CD14-positive monocyte (primary cell): ENCODE measurements at regions not wholly inside any gene's neighbourhood (a gene's known extent, or its start where the extent isn't known, plus 50 kb on each side); places are given as distances from the start of the nearest gene placed in this dataset.

ENCODE experiments used
- DNase-seq, 3 donors: peaks; one replicate each; pipeline ENCODE4 v3.0.0-alpha.2; 2011 to 2022
- H2AFZ ChIP-seq: 2 replicates; pipeline ENCODE4 v1.6.0; 2012; ENCODE audit warnings: mild to moderate bottlenecking, low read depth, low read length, inconsistent platforms; ENCODE audit not compliant: insufficient read depth, poor library complexity, severe bottlenecking
- H3K27ac ChIP-seq, 2 donors: 1 replicate in 1 of 2; 2 replicates in 1 of 2; pipeline ENCODE4 v1.5.1; 2012 to 2013; ENCODE audit warnings: low read length in 2 of 2, control low read depth in 1 of 2, inconsistent platforms in 1 of 2, low read depth in 1 of 2, mild to moderate bottlenecking in 1 of 2
- H3K27me3 ChIP-seq, 2 donors: one replicate each; pipeline versions ENCODE4 v1.6.0 to v1.6.1; 2011 to 2013; ENCODE audit warnings: low read length in 2 of 2; ENCODE audit not compliant: control insufficient read depth in 2 of 2, insufficient read depth in 2 of 2
- H3K36me3 ChIP-seq, 2 donors: replicated peaks in 1 of 2; 1 replicate in 1 of 2; 2 replicates in 1 of 2; pipeline versions ENCODE4 v1.5.1 to v1.6.1; 2012 to 2013; ENCODE audit warnings: low read length in 2 of 2, control low read depth in 1 of 2, inconsistent platforms in 1 of 2, mild to moderate bottlenecking in 1 of 2; ENCODE audit not compliant: insufficient read depth in 2 of 2, control insufficient read depth in 1 of 2
- H3K4me1 ChIP-seq, 2 donors: 1 replicate in 1 of 2; 2 replicates in 1 of 2; pipeline versions ENCODE4 v1.5.1 to v1.6.1; 2012 to 2013; ENCODE audit warnings: low read length in 2 of 2, control low read depth in 1 of 2, inconsistent platforms in 1 of 2, mild to moderate bottlenecking in 1 of 2, moderate library complexity in 1 of 2; ENCODE audit not compliant: insufficient read depth in 2 of 2, control insufficient read depth in 1 of 2
- H3K4me2 ChIP-seq: replicated peaks from 2 replicates; pipeline ENCODE3; 2012; ENCODE audit warnings: low read length, moderate library complexity, mild to moderate bottlenecking; ENCODE audit not compliant: poor library complexity, severe bottlenecking; ENCODE audit errors: extremely low read depth
- H3K4me3 ChIP-seq, 3 experiments: fragments of 200-600 bp in 1 of 3; sonication (generic) in 1 of 3; replicated peaks in 1 of 3; 1 replicate in 2 of 3; 2 replicates in 1 of 3; pipeline ENCODE4 v1.5.1; 2011 to 2013; ENCODE audit warnings: low read length in 3 of 3, mild to moderate bottlenecking in 3 of 3, control low read depth in 2 of 3, low read depth in 2 of 3, inconsistent platforms in 1 of 3, moderate library complexity in 1 of 3
- H3K79me2 ChIP-seq: 2 replicates; pipeline ENCODE4 v1.6.0; 2012; ENCODE audit warnings: mild to moderate bottlenecking, control low read depth, inconsistent platforms, low read length, moderate library complexity; ENCODE audit not compliant: insufficient read depth
- H3K9ac ChIP-seq: 2 replicates; pipeline ENCODE4 v1.6.0; 2017; ENCODE audit warnings: low read length, mild to moderate bottlenecking; ENCODE audit not compliant: insufficient read depth, poor library complexity, severe bottlenecking
- H3K9me3 ChIP-seq, 2 donors: replicated peaks in 1 of 2; 1 replicate in 1 of 2; 2 replicates in 1 of 2; pipeline versions ENCODE4 v1.5.1 to v1.6.1; 2012 to 2013; ENCODE audit warnings: low read length in 2 of 2, control low read depth in 1 of 2; ENCODE audit not compliant: control insufficient read depth in 1 of 2, insufficient read depth in 1 of 2
- H4K20me1 ChIP-seq: 2 replicates; pipeline ENCODE4 v1.6.0; 2012; ENCODE audit warnings: mild to moderate bottlenecking, low read length, control low read depth, moderate library complexity; ENCODE audit not compliant: insufficient read depth
- H3K27ac Mint-ChIP-seq, 7 donors: one replicate each; pipeline ENCODE4 v1.8.0; 2020; ENCODE audit warnings: mild to moderate bottlenecking in 7 of 7, mixed read lengths in 7 of 7, moderate library complexity in 6 of 7, inconsistent platforms in 2 of 7
- H3K27me3 Mint-ChIP-seq, 3 donors: one replicate each; pipeline ENCODE4 v1.8.0; 2021 to 2022; ENCODE audit warnings: low read depth in 3 of 3, mild to moderate bottlenecking in 3 of 3, mixed read lengths in 3 of 3, moderate library complexity in 3 of 3, inconsistent platforms in 1 of 3
- H3K36me3 Mint-ChIP-seq, 2 donors: one replicate each; pipeline ENCODE4 v1.8.0; 2020; ENCODE audit warnings: mixed read lengths in 2 of 2, inconsistent platforms in 1 of 2, mild to moderate bottlenecking in 1 of 2
- H3K4me1 Mint-ChIP-seq: one replicate; pipeline ENCODE4 v1.8.0; 2020; ENCODE audit warnings: mild to moderate bottlenecking, mixed read lengths
- H3K4me3 Mint-ChIP-seq, 2 donors: one replicate each; pipeline ENCODE4 v1.8.0; 2020; ENCODE audit warnings: mild to moderate bottlenecking in 2 of 2, mixed read lengths in 2 of 2, moderate library complexity in 1 of 2
- H3K9me3 Mint-ChIP-seq, 7 donors: one replicate each; pipeline ENCODE4 v1.8.0; 2020 to 2022; ENCODE audit warnings: mixed read lengths in 7 of 7, mild to moderate bottlenecking in 6 of 7, moderate library complexity in 6 of 7, inconsistent platforms in 2 of 7
- CTCF ChIP-seq: fragments of 200-600 bp; IDR thresholded peaks from one replicate; pipeline ENCODE4 v1.8.0; 2022; ENCODE audit warnings: antibody characterized with exemption, mild to moderate bottlenecking
- WGBS: methylation state at CpG from one replicate; pipeline ENCODE4 v1.1.5; 2013; ENCODE audit warnings: missing lambda C conversion rate; ENCODE audit not compliant: insufficient coverage; 5-methylcytosine and 5-hydroxymethylcytosine counted together
- intact Hi-C, 2 donors: fragments of 100-400 bp; cut with micrococcal nuclease; formaldehyde crosslinking; loops; one replicate each; pipeline versions ENCODE4 v1.15.0 to v1.15.1; 2023

DNA sequence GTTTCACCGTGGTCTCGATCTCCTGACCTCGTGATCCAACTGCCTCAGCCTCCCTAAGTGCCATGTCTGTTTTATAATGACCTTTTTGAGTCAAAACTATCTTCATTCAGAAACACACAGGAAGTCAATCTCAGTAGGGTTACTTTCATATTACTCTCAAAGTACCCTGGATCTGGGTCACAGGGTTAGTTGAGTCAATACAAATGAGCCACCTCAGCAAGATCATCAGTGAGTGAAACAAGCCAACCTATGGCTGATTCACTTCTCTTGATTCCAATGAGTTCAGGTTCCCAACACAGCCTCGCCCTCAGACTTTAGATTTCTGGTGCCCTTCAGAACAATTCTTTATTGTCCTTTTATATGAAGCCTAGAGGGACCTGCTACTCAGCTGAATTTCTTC, 76.9 kb downstream of the ZC3H11B start:
- intact Hi-C loops = no loop called here
- no peak for TF ChIP-seq CTCF
- no peak overlapping the region for H3K27ac Mint-ChIP-seq
- H3K27me3 ChIP-seq = peaks cover 0 to 3% of the 10 kb centered on the region in 2 donors
- 73% methylated on average over 1 of the region's 4 CpGs for WGBS
- H3K4me3 ChIP-seq = no peak overlapping the region
- H4K20me1 ChIP-seq = no peaks in the 10 kb centered on the region
- no peak overlapping the region for H3K4me3 Mint-ChIP-seq
- DNase-seq = no peak
- no peaks in the 10 kb centered on the region for H3K79me2 ChIP-seq
- H3K27me3 Mint-ChIP-seq = peaks cover 1 to 3% (median 3%) of the 10 kb centered on the region in 3 donors
- no peak overlapping the region for H2AFZ ChIP-seq
- no peak overlapping the region for H3K4me2 ChIP-seq
- H3K9ac ChIP-seq = no peak overlapping the region
- H3K9me3 Mint-ChIP-seq = peaks cover 0 to 5% (median 1%) of the 10 kb centered on the region in 7 donors
- no peaks in the 10 kb centered on the region for H3K9me3 ChIP-seq
- no peak overlapping the region for H3K27ac ChIP-seq
- no peaks in the 10 kb centered on the region for H3K4me1 Mint-ChIP-seq
- H3K36me3 Mint-ChIP-seq = no peaks in the 10 kb centered on the region
- no peaks in the 10 kb centered on the region for H3K4me1 ChIP-seq
- no peaks in the 10 kb centered on the region for H3K36me3 ChIP-seq

DNA sequence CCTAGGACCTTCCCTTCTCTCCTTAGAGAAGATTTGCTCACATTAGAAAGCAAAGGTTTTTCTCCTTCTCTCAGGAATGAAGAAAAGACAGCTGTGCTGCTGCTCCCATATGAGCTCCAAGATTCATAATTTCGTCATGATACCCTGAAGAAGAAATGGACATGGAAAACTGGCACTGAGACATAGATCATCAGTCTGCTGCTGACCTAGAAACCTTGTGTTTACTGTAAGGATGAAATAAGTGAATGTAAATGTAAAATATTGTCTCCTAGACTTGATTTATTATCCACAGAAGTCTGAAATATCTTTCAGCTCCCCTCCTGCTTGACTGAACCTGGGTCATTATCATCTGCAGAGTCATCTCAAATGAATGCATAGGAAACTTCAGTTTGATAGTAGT, 77.9 kb downstream of the ZC3H11B start:
- H3K9me3 Mint-ChIP-seq = peaks cover 0 to 5% (median 1%) of the 10 kb centered on the region in 7 donors
- no peaks in the 10 kb centered on the region for H3K79me2 ChIP-seq
- no peak overlapping the region for H3K9ac ChIP-seq
- no CpG with 5 or more reads among the region's 1 CpG for WGBS
- H2AFZ ChIP-seq = peak overlapping the region; percentile 18
- H3K27ac Mint-ChIP-seq = no peak overlapping the region
- peaks cover 0 to 2% of the 10 kb centered on the region in 2 donors for H3K27me3 ChIP-seq
- no peak overlapping the region for H3K27ac ChIP-seq
- H3K4me1 ChIP-seq = no peaks in the 10 kb centered on the region
- no peak overlapping the region for H3K4me3 Mint-ChIP-seq
- peaks cover 0 to 5% (median 3%) of the 10 kb centered on the region in 3 donors for H3K27me3 Mint-ChIP-seq
- no peaks in the 10 kb centered on the region for H3K4me1 Mint-ChIP-seq
- H4K20me1 ChIP-seq = no peaks in the 10 kb centered on the region
- no peaks in the 10 kb centered on the region for H3K36me3 ChIP-seq
- TF ChIP-seq CTCF = no peak
- intact Hi-C loops = no loop called here
- no peak overlapping the region for H3K4me2 ChIP-seq
- no peaks in the 10 kb centered on the region for H3K36me3 Mint-ChIP-seq
- H3K4me3 ChIP-seq = no peak overlapping the region
- no peak for DNase-seq
- H3K9me3 ChIP-seq = no peaks in the 10 kb centered on the region
